GM21423 (cell line): ENCODE measurements at regions not wholly inside any gene's neighbourhood (a gene's known extent, or its start where the extent isn't known, plus 50 kb on each side); places are given as distances from the start of the nearest gene placed in this dataset.
"Not testable (repeated sequence)": the region's sequence is repeated elsewhere in the genome, so short reads cannot be mapped to it uniquely, and the experiment has no call there.

Source experiments
- ATAC-seq: cut with Tn5 transposase; IDR thresholded peaks from one replicate; pipeline ENCODE4 v1.9.1; 2021; ENCODE audit warnings: mild to moderate bottlenecking, moderate library complexity; ENCODE audit not compliant: unreplicated experiment

DNA sequence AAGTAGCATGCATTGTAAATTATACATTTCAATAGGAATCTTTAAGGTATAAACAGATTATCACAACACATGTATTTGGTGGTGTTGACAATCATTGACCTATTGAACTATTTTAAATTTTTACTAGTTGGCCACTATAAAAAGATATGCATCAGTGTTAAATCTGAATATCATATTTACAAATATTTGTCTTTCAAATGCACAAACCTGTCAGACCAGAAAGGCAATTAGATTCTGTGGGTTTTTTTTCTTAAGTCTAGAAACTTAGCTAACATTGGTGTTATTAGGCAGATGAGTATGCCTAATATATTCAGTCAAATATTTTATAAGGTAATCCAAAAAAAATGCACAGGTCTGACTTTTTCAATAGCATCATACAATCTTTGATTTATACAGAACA, 241.4 kb upstream of the DGKB start:
- no peak for ATAC-seq

DNA sequence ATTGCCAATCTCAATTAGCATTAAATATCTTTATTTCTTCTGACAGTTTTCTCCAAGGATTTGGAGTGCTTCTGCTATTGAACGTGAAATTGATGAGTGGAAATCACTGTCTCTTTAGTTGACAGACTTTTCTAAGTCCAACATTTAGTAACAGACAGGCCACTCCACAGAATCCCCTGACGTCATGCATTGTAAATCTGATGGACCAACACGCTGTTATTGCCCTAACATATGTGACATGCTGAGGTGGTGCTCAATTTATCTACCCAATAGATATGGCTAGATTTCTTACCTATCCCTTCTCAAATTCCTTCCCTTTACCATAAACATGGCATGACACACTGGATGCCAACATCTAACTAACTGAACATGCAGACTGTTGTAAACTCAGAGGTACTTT, 240.6 kb upstream of the DGKB start:
- ATAC-seq, result no peak

DNA sequence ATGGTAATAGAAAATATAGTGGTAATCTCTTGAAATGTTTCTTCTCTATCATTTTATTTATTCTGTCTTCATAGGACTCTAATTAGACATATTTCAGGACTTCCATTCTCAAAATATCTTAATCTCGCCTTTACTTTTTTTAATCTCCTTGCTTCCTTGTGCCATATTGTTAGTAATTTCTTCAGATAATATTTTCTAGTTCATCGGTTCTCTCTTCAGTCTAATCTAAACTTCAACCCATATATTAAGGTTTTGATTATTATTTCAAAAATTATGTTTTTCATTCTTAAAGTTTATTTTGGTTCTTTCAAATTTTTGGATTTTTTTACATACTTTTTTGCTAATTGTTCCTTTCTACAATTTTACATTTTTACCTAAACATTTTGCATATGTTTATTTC, 237.9 kb upstream of the DGKB start:
- no peak for ATAC-seq

DNA sequence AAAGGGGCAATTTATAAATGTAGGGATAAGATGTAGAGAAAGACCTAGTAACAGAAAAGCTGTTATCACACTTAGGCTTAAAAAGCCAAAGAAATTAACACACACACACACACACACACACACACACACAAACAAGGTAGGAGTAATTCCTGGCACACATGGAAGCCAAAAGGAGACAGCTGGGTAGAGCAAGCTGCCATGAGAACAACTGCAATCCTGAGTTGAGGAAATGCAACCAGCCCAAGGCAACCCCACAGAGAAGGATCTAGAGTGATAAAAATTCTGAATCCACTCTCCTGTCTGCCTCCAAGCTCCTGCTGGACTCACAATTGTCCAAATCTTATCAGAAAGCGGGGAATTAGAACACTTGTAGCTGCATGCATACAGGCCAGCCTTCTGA, 229.1 kb upstream of the DGKB start:
- no peak for ATAC-seq

DNA sequence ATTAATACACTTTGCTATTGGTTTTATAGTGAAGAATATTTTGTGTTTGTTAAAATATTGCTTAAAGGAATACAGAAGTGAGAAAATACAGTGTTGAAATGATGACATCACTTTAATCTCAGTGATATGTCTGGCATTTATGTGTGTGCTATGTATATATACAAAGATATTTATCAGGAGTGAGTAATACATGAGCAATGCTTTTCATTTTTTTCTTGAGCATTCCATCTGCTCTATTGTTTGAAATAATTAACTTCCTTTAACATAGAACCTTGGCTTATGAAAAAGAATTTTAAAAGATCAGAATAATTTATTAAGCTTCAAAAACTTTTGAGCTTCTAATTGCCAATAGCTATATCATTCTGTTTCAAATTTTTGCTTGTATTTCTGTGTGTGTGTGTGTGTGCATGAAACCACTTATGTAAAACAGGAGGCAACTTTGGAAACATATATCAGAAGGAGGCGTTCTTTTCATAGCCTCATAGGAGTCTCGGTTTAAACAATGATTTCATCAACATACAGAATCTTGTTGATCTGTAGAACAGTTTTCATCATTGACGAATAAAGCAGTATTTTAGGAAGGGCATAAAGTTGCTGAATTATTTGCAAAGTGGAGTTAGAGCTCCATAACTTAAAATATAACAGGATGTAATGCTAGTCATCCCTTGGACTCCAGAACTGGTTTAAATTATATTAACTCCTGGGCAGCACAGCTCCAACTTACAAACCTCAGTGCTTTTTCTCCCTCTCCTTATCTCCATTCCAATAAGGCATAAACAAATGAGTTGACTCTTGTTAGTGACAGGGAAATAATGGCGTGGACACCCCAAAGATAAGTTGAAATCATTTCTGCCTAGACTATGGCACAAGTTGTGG, 228.4 kb upstream of the DGKB start:
- no peak for ATAC-seq

GRCh38 chr7:15128716-15129115, 226.2 kb upstream of the DGKB start:
- no peak for ATAC-seq

- not testable (repeated sequence) for ATAC-seq
Observed at GRCh38 chr7:15126653-15127052, 224.1 kb upstream of the DGKB start.

DNA sequence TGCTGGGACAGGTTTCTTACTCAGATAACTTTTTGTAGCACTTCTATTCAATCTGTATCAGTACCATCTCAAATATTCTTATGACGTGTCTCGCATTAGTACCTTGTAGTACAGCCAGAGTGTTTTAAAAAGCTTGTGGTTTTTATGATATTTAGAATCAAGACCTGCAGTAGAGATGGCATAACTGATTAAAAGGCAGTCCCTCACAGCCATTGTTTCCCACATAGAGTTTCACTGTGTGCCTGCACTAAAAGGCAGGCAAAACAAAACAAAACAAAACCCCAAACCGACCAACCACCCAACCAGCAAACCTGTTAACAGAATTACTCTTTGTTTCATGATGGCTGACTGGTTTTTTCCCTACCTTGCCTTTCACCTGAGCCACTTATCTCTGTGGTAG, 221.3 kb upstream of the DGKB start:
- ATAC-seq, result no peak

DNA sequence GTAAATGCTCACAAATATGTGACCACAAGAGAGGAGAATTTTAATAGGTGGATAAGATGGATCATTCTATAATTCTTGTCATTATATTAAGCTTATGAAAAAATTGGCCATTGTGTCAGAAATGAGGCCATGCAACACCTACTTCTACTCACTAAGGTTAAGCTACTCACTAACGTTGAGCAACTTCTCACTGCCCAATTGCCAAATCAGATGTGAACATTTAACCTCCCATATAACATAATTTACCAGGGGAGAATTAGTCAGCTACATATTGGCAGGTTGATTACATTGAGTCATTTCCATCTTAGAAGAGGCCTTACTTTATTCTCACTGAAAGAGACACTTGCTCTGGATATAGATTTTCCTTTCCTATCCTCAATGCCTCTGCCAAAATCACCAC, 211.2 kb upstream of the DGKB start:
- no peak for ATAC-seq

DNA sequence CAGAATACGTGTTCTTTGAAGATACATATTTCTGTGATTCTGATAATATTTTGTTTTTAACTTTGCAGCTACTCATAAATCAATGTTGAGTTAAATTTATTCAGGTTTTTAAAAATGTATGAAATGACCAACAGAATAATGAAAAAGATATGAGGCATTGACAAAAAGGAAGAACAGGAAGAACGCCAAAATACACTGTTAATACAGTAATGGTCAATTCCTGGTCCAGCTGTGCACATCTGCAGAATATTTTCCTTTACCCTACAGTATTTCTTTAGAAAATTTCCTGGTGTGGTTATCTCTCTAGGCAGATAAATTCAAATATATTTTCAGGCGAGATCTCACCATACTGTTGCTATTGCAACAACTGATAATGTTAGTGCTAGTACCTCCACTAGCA, 203.2 kb upstream of the DGKB start:
- ATAC-seq, result no peak

DNA sequence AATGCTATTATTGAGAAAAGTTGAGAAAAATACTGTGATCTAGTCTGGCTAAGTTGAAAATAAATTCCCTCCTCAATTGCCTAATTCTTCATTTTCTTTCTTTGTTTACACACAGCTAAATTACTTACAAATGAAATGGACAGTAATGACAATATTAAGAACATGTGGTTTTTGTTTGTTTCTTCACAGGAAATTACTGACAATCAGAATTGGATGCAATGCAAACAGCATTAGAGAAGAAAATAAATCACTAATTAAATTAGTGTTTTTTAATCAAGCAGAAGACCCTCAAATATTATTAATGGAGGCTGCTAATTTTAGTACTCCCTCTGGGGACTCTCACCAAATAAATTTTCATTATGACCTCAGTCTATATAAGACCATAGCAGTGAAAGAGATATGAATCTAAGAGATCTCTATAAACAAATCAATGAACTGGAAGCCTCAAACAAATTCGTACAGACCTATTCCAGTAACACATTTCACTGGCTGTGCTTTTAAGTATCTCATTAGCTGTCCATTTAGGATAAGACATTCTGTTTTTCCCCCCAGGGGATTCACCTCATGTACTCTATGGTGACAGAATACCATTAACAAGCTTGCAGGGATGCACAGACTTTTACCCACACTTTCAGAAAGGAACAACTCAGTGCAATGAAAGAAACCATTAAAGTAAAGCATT, 202.0 kb upstream of the DGKB start:
- ATAC-seq, result no peak

GRCh38 chr7:15099074-15099473, 196.5 kb upstream of the DGKB start:
- ATAC-seq, result no peak

DNA sequence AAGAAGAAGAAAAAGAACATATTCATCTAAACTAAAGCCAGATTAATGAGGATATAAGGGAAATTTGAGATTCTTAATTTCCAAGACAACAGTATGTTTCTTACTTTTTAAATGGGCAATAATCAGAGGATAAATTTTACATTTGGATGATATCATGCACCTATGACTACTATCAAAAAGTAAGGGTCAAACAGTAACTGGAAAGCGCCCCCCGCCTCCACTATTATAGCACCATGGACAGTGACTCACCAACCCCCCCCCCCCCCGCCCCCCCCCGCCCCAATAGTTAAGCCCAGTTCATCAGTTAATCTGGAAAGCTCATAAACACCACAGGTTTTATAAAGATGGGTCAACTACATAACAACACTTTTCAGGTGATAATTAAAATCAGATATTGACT, 194.3 kb upstream of the DGKB start:
- ATAC-seq, result no peak

GRCh38 chr7:15094989-15095388, 192.4 kb upstream of the DGKB start:
- no peak for ATAC-seq

DNA sequence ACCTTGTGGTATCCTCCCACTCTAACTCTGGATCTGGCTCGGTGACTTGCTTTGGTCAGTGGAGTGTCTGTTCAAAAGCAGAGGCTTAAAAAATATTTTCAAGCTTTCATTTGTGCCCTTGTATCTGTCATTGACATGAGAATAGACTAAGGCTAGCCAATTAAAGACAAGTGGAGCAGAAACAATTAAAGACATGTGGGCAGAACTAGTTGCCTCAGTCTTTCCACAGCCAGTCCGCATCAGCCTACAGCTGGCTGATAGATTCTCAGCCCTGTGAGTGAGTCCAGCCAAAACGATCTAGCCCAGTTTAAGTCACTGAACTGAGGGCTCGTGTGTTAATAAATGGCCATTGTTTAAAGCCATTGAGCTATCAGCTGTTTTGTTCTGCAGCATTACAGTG, 185.2 kb upstream of the DGKB start:
- no peak for ATAC-seq

- ATAC-seq, result no peak
Observed at GRCh38 chr7:15086862-15087261, 184.3 kb upstream of the DGKB start.

DNA sequence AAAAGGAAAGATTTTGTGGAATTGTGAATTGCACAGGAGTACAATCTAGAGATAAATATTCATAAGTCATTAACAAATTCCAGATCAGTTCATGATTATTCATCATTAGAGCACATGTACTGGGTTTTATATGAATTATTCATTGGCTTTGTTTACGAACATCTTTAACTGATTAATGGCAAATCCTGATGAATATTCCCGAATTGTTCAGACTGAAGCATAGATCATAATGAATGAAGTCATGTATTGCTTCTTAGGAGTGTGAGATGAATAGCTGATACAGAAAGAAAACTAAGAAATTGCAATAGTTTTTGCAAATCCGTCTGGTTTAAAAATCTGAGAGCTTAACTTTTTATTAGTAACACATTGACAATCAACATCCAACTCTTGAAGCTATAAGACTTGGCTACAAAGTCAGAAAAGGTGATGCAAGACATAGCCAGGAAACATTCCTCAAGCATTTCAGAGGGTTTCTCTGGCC, 183.6 kb upstream of the DGKB start:
- ATAC-seq, result no peak

DNA sequence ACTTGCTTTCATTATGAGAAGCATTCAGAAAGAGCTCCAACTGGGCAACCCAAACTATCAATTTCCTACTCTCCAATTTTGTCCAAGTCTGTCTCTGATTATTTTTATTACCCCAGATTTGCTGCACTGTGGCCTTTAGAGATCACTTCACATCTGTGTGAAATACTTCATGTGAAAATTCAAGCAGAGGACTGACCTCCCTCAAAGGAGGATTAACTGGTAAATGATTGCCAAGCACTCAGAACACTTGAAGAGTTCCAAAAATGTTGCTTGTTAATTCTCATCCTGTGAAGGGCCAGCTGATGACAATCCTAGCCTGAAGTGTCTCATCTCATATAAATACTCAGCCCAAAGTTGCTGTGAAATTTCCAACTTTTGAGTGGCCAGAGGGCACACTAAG, 182.8 kb upstream of the DGKB start:
- no peak for ATAC-seq

- no peak for ATAC-seq
Observed at GRCh38 chr7:15084368-15084767, 181.8 kb upstream of the DGKB start.

GRCh38 chr7:15081891-15082290, 179.3 kb upstream of the DGKB start:
- no peak for ATAC-seq

DNA sequence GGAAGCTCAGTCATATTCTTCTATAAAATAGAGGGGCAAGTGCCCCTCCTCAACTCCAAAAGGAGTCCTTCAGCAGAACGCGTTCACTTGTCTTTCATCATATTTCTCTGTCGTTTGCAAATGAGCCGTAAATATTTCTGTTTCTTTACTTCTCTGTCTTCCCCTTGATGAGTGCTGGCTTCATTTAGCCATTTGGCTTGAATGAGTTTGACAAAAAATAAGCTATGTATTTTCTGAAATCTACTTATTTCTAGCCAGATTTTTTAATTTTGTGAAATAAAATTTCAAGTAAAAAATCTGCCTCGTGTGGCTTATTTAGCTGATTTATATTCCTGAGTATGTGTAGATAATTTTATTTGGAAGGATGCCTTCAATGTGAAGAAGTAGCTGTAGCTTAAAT, 170.8 kb upstream of the DGKB start:
- ATAC-seq, result no peak

DNA sequence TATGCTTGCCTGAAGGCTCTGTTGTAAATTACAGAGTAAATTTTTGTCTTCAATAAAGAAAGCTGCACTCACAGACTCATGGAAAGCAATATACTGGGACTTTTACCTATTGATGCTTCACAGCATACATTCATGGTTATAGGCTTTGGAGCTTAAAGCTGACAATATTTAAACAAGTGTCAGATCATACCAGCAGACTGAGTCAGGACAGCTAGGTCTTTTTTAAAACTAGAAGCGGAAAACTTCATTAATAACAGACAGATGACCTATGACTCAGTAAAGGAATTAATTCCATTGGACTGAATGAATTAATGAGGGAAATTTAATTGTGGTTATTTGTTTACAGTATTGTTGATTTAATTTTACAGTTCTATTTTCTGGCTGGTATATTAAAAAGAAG, 165.8 kb upstream of the DGKB start:
- no peak for ATAC-seq
